Keratinocyte (primary cell): ENCODE measurements at regions not wholly inside any gene's neighbourhood (a gene's known extent, or its start where the extent isn't known, plus 50 kb on each side); places are given as distances from the start of the nearest gene placed in this dataset.
A peak's percentile ranks its signal among the peaks of the same experiment; 100 is the strongest.

ENCODE experiments used
- DNase-seq: peaks from one replicate; pipeline ENCODE4 v3.0.0-alpha.2; 2011; ENCODE audit warnings: low read depth, missing footprints, low spot score
- FAIRE-seq: peaks from 2 replicates; lab custom pipeline; 2011; peaks lifted over from hg19 to GRCh38; lab: Jason Lieb, UNC
- H2AFZ ChIP-seq: 2 replicates; pipeline ENCODE4 v1.6.0; 2012; ENCODE audit warnings: low read length, control low read depth, inconsistent platforms; ENCODE audit not compliant: control insufficient read depth
- H3K27ac ChIP-seq: 2 replicates; pipeline ENCODE4 v1.5.1; 2011; ENCODE audit warnings: low read length; ENCODE audit not compliant: control insufficient read depth, insufficient read depth
- H3K27me3 ChIP-seq: 3 replicates; pipeline ENCODE4 v1.6.0; 2011; ENCODE audit warnings: low read length; ENCODE audit not compliant: control insufficient read depth, insufficient read depth; ENCODE audit errors: extremely low read depth
- H3K36me3 ChIP-seq, 2 experiments: 2 replicates in 1 of 2; 3 replicates in 1 of 2; pipeline ENCODE4 v1.5.1; 2011; ENCODE audit warnings: low read length in 2 of 2, mild to moderate bottlenecking in 1 of 2; ENCODE audit not compliant: control insufficient read depth in 2 of 2, insufficient read depth in 2 of 2; ENCODE audit errors: extremely low read depth in 1 of 2
- H3K4me1 ChIP-seq: 3 replicates; pipeline ENCODE4 v1.5.1; 2011; ENCODE audit warnings: low read length; ENCODE audit not compliant: control insufficient read depth, insufficient read depth; ENCODE audit errors: extremely low read depth
- H3K4me2 ChIP-seq: 3 replicates; pipeline ENCODE4 v1.6.0; 2011; ENCODE audit warnings: low read depth, low read length; ENCODE audit not compliant: control insufficient read depth, insufficient read depth; ENCODE audit errors: extremely low read depth
- H3K4me3 ChIP-seq, 3 experiments: fragments of 200-600 bp in 1 of 3; sonication (generic) in 1 of 3; 2 replicates in 2 of 3; 3 replicates in 1 of 3; pipeline ENCODE4 v1.5.1; 2011 to 2016; ENCODE audit warnings: low read length in 3 of 3, mild to moderate bottlenecking in 3 of 3, control low read depth in 2 of 3, inconsistent platforms in 1 of 3, low read depth in 1 of 3, mixed read lengths in 1 of 3, mixed run types in 1 of 3, moderate library complexity in 1 of 3; ENCODE audit not compliant: control insufficient read depth in 2 of 3, insufficient read depth in 2 of 3; ENCODE audit errors: extremely low read depth in 1 of 3
- H3K79me2 ChIP-seq: 2 replicates; pipeline ENCODE4 v1.6.0; 2012; ENCODE audit warnings: low read length; ENCODE audit not compliant: control insufficient read depth, insufficient read depth
- H3K9ac ChIP-seq: 3 replicates; pipeline ENCODE4 v1.6.0; 2011; ENCODE audit warnings: low read length; ENCODE audit not compliant: control insufficient read depth, insufficient read depth; ENCODE audit errors: extremely low read depth
- H3K9me1 ChIP-seq: 3 replicates; pipeline ENCODE4 v1.6.0; 2011; ENCODE audit warnings: low read length; ENCODE audit not compliant: control insufficient read depth, insufficient read depth; ENCODE audit errors: extremely low read depth
- H3K9me3 ChIP-seq: 2 replicates; pipeline ENCODE4 v1.5.1; 2012; ENCODE audit warnings: low read depth, low read length; ENCODE audit not compliant: control insufficient read depth
- H4K20me1 ChIP-seq: 3 replicates; pipeline ENCODE4 v1.6.0; 2011; ENCODE audit warnings: low read length; ENCODE audit not compliant: control insufficient read depth, insufficient read depth; ENCODE audit errors: extremely low read depth
- CTCF ChIP-seq, 3 experiments: IDR thresholded peaks in 1 of 3; conservative IDR thresholded peaks in 1 of 3; optimal IDR thresholded peaks in 1 of 3; 2 replicates in 2 of 3; 3 replicates in 1 of 3; pipeline versions ENCODE3 to v1.5.1; 2011; ENCODE audit warnings: low read length in 3 of 3, mild to moderate bottlenecking in 3 of 3, moderate library complexity in 2 of 3, control low read depth in 1 of 3, inconsistent platforms in 1 of 3; ENCODE audit not compliant: insufficient read depth in 2 of 3; ENCODE audit errors: extremely low read depth in 1 of 3
- EZH2 ChIP-seq: IDR thresholded peaks from one replicate; pipeline ENCODE4 v1.6.1; 2012; ENCODE audit warnings: inconsistent platforms, mild to moderate bottlenecking, low read length, moderate library complexity
- dilution Hi-C: fragments of 300-500 bp; cut with MboI; formaldehyde crosslinking; loops from one replicate; pipeline ENCODE4 v1.7.0; 2020; ENCODE audit warnings: low sequenced_read_pairs; ENCODE audit not compliant: extremely low pct_ligation_motif_present

GRCh38 chr2:41869542-41870264, 178.1 kb upstream of the PKDCC start:
- Histone ChIP-seq H3K27ac (no peak overlapping the region), H3K4me2 (no peak overlapping the region), H3K79me2 (no peaks in the 10 kb centered on the region), H3K4me1 (no peaks in the 10 kb centered on the region), H3K9me3 (no peaks in the 10 kb centered on the region), H3K9ac (no peak overlapping the region), H3K4me3 (no peak overlapping the region), H3K27me3 (no peaks in the 10 kb centered on the region), H3K36me3 (no peaks in the 10 kb centered on the region), H3K9me1 (no peaks in the 10 kb centered on the region), H2AFZ (no peak overlapping the region), H4K20me1 (no peaks in the 10 kb centered on the region)
- peak; percentile 71 to 89 (median 88) for TF ChIP-seq CTCF (optimal IDR thresholded peaks at IDR 0.05 in 1 of 3, IDR thresholded peaks at IDR 0.05 in 1 of 3, conservative IDR thresholded peaks at IDR 0.05 in 1 of 3; ENCODE audit: extremely low read depth in 1 of 3, insufficient read depth in 2 of 3, low read length in 3 of 3)
- TF ChIP-seq EZH2: no peak
- no peak for DNase-seq
- dilution Hi-C loops: loop anchor here (25.0 kb wide), 1 partner anchor 218 kb away; no protein-coding TSS in a partner anchor
- no peak for FAIRE-seq

- no peaks in the 10 kb centered on the region for H3K9me1 ChIP-seq
- H3K9ac ChIP-seq: no peak overlapping the region
These were observed 177.6 kb upstream of the PKDCC start for GRCh38 chr2:41870265-41870585.

More at GRCh38 chr2:41870265-41870585, 177.6 kb upstream of the PKDCC start:
- Histone ChIP-seq H3K36me3 (no peaks in the 10 kb centered on the region), H3K9me3 (no peaks in the 10 kb centered on the region), H3K4me3 (no peak overlapping the region), H4K20me1 (no peaks in the 10 kb centered on the region), H2AFZ (no peak overlapping the region), H3K4me1 (no peaks in the 10 kb centered on the region), H3K4me2 (no peak overlapping the region), H3K27ac (no peak overlapping the region), H3K27me3 (no peaks in the 10 kb centered on the region), H3K79me2 (no peaks in the 10 kb centered on the region)
- dilution Hi-C loops: loop anchor here (25.0 kb wide), 1 partner anchor 217 kb away; no protein-coding TSS in a partner anchor
- DNase-seq (no peak), FAIRE-seq (no peak)
- TF ChIP-seq EZH2 (no peak), CTCF (optimal IDR thresholded peaks at IDR 0.05 in 1 of 3, IDR thresholded peaks at IDR 0.05 in 1 of 3, conservative IDR thresholded peaks at IDR 0.05 in 1 of 3; ENCODE audit: extremely low read depth in 1 of 3, insufficient read depth in 2 of 3, low read length in 3 of 3) (no peak)
